ENCODE measurements at regions not wholly inside any gene's neighbourhood (a gene's known extent, or its start where the extent isn't known, plus 50 kb on each side); places are given as distances from the start of the nearest gene placed in this dataset.
"Not testable (repeated sequence)": the region's sequence is repeated elsewhere in the genome, so short reads cannot be mapped to it uniquely, and the experiment has no call there.

GRCh38 chr1:61028136-61028535 lies 54.2 kb upstream of the NFIA start:
- no peak for DNase-seq (ENCODE audit: low read depth)

DNA sequence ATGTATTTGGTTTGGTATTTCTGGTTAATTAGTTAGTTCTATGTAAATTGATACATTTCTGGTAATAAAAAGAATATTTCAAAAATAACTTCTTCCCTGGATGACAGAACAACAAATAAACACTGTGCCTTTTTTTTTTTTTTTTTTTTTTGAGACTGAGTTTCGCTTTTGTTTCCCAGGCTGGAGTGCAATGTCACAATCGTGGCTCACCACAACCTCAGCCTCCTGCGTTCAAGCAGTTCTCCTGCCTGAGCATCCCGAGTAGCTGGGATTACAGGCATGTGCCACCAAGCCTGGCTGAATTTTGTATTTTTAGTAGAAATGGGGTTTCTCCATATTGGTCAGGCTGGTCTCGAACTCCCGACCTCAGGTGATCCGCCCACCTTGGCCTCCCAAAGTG lies 64.3 kb upstream of the NFIA start:
- DNase-seq (ENCODE audit: low read depth): not testable (repeated sequence)

DNA sequence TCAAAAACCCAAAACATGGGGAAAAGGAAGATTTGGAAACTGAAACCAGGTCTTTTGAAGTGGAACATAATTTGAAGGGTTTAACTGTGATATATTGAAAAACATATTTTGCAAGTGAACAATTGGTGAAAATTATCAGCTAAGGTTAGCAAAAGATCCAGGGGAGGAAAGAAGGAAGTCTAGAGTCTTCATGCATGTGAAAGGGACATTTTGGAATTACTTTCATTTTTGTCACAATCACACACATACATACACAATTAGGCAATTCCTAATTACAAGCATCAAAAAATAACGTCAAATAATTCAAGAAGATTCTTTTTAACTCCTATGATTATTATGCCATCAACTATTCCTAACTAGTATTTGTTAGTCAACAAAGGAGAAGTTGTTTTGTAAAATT lies 64.7 kb upstream of the NFIA start:
- DNase-seq (ENCODE audit: low read depth): no peak

DNA sequence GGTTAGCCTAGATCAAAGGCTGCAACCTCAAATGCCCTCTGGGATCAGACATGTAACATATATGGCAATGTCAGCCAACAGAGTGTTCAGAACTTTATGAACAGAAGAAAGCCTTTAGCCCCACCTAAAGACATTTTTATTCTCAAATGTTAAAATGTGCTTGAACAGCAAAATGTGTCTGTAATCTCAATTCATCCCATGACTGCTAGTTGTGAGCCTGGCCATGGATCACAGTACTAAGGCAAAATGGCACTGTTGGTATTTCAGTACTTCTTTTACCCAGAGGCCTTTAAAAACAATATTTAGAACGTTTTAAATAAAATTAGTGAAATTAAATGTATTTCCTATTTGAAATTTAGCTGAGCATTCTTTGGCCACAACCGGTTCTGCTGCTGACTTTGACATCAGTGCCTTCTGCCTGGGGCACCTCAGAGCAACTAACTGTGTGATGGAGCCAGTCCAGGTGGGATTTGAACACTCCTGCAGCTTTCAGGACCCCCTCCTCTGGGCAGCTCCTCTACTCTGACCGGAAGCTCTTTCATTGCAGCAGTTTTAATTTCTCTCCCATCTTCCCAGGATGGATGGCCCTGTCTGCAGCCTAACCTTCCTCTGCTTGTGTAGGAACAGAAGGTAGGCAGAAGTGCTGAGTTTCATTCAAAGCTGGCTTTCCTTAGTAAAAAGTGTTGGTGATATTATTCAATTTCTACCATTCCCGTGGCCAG lies 68.3 kb upstream of the NFIA start:
- no peak for DNase-seq (ENCODE audit: low read depth)

DNA sequence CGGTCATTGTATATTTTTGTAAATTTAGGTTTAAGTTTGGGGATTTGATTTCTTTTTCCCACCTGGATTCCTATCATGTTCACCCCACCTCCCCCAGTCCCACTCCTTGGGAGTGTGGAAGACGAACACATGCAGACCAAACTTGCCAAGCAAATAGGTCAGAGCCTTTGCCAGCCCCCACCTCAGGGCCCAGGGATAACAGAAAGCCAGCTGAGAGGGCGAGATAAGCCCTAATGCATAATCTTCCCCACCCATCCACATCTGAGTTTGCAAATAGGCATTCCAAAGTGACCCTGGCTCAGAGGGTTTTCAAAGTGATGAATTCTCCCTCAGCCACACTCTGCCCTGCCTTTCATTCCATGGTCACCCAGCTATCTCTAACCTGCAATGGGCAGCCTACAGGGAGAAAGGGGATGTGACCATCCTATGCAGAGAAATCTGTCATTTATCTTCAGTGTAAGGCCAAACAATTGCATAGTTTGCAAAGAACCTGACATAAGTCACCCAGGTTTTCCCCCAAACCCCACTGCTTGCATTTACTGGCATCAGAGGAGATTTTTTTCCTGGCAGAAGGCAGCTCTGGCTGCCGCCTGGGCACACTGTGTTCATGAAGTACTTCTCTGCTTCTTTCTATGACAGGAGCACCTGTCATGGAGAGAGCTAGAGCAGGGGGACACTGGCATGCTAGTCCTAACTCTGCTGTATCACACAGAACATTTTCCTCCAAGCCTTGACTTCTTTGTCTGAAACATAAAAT lies 69.0 kb upstream of the NFIA start:
- DNase-seq (ENCODE audit: low read depth): no peak

- DNase-seq (ENCODE audit: low read depth): no peak
Observed at GRCh38 chr1:61012341-61012761, 70.0 kb upstream of the NFIA start.

GRCh38 chr1:61011561-61012263 lies 70.6 kb upstream of the NFIA start:
- DNase-seq (ENCODE audit: low read depth): no peak

DNA sequence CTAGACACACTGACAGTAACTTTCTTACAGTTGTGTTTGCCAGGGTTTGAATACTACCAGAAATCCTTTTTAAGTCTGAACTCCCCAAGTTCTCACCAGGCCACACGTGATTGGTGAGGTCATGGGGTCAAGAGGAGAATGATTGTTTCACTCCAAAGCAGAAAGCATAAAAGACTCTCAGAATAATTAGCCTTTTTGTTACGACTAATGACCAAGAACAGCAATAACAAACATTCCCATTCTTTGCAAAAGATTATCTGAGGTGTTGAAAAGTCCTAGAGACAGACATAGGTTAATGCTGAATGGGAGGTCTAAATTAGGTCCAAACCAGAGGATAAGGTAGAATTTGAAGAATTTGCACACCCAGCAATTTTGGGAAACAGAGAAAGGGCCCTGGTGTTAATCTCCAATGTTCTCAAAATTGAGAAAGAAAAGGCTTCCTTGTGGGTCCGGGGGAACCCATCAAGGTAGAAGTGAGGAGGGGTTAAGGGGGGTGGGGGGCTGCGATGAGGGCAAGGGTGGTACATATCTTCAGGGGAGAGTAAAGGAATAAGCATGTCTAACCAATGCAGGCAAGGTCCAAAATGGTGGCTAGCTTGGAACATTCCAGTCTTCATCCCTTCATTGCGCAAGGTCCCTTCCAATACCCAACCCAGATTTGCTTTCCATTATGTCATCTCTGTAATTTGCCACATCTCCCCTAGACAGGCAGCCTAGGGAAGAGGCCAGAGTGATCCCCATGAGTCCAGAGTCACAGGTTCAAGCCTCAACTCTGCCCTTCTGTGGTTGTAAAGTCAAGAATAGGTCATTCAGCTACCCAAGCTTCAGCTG lies 74.6 kb upstream of the NFIA start:
- DNase-seq (ENCODE audit: low read depth): no peak

DNA sequence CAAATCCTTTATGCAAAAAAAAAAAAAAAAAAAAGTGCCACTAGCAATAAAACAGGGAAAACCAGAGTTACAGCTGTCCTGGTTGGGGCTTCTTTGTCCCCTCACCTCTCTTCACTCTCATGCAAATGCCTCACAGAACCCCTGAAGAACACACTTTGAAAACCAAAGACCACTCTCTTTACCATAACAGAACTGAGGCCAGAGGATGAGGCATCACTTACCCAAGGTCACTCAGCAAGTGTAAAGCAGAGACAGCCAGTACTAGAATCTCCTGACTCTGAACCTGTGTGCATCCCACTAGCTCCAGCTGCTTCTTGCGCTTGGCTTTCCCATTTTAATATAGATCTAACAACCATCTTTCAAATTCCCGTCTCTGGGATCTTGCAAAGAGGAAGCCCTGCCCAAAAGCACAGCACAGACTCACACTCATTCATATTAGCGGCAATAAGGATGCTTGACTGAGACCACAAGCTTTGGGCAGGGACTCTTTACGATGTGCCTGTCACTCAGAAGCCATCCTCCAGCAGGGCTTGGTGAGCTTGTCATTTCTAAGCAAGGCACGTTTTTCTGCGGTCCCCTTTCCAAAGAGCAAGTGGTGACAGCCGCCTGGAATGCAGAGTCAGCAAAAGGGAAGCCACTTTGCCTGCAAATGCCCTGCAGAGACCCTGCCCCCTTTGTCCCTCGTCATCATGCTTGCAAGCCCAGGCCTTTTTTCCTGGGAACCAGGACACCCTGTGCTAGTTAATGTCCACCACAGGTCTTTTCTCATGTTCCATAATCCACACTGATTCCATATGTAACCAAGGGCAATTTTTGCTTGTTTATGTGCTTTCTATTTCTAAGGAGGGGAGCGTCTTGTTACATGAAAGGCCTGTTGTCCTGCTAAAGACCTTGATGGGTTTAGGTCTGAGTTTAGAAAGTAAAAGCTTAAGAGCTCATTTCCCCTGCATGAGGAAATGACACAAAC lies 76.5 kb upstream of the NFIA start:
- no peak for DNase-seq (ENCODE audit: low read depth)

DNA sequence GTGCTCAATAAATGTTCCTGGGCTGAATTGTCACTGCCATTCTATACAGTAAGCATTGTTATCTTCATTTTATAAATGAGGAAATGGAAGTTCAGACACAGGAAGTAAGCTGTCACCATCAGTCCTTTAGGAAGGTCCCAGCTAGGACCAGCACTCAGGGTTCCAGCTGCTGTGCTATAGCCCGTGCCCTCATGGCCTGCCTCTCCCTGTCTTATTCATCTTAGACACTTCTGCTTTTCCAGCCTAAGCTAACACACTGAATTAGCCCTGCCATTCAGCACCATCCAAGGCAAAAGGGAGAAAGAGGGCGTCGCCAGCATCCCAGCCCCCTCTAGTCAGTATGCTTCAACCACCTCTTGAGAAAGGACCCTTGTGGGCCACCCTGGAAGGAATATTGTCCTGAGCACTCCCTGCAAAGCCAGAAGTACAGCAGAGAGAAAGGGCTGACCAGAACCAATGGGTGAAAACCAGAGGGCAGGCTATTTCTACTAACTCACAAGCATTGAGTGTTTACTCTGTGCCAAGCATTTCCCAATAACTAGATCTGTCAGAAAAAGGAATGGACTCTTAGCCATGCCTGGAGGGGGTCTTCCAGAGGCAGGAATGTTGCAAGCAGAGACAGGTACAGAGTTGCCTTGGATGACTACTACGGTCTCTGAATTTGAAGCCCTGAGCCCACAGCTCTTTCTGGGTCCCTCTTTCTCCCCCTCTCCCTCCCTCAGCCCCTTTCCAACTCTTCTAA lies 77.9 kb upstream of the NFIA start:
- no peak for DNase-seq (ENCODE audit: low read depth)

DNA sequence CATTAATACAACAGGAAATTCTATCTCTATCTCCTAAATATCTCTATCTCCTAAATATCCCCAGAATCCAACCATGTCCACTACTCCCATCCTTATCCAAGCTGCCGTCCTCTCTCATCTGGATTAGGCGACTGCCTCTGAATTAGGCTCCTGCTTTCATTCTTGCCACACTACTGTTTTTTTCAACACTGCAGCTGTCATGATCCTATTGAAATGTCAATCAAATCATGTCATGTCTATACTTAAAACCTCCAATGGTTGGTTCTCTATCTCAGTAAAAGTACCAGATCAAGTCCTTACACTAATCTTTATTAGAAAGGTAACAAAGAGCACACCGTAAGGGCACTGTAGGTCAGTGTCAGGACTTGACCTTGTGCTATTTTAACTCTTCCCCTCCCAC lies 82.0 kb upstream of the NFIA start:
- no peak for DNase-seq (ENCODE audit: low read depth)

GRCh38 chr1:60998786-60999185 lies 83.6 kb upstream of the NFIA start:
- DNase-seq (ENCODE audit: low read depth): no peak

GRCh38 chr1:60994828-60995492 lies 87.4 kb upstream of the NFIA start:
- DNase-seq (ENCODE audit: low read depth): no peak

DNA sequence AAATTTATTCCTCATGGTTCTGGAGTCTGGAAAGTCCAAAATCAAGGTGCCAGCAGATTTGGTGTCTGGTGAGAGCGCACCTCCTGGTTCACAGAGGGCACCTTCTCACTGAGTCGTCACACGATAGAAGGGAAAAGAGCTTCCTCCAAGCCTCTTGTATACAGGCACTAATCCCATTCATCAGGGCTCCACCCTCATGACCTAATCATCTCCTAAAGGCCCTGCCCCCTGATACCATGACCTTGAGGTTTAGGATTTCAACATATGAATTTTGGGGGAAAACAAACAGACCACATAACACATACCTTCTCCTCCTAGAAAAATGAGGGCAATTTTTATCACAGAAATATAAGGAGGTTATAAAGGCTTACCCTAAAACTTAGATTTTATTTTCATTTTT lies 88.0 kb upstream of the NFIA start:
- no peak for DNase-seq (ENCODE audit: low read depth)

DNA sequence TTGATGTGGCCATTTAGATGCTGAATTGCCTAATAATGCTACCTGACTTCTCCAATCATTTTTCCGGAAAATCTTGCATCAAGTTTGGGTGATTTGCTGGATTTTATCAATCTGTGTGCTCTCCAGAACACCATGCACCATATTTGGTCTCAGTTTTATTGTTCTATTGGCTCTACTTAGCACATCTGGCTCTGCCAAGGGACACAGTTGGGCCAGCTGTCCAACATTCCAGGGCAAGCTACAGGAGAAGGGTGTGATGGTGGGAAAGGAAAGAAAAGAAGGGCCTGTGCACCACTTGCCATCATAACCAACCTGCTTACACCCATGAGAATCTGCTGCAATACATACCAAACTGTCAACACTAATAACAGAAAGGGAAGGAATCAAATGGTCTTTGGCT lies 90.2 kb upstream of the NFIA start:
- DNase-seq (ENCODE audit: low read depth): no peak

DNA sequence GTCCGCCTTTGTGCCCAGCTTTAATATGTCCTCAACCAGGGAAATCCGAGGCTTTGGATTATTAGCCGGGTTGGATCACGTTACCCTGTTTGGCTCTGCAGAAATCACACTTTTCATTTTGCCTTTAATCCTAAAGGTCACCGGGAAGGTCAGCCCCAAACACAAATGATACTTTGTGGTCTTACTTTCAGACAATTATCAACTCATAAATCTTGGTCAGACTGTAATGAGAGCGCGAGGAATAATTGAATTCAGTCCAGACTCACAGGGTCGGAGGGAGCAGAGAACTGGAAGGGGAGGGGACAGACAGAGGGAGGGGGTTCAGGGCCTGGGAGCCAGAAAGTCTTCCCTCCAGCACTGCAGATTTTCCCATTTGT lies 91.7 kb upstream of the NFIA start:
- DNase-seq (ENCODE audit: low read depth): no peak

DNA sequence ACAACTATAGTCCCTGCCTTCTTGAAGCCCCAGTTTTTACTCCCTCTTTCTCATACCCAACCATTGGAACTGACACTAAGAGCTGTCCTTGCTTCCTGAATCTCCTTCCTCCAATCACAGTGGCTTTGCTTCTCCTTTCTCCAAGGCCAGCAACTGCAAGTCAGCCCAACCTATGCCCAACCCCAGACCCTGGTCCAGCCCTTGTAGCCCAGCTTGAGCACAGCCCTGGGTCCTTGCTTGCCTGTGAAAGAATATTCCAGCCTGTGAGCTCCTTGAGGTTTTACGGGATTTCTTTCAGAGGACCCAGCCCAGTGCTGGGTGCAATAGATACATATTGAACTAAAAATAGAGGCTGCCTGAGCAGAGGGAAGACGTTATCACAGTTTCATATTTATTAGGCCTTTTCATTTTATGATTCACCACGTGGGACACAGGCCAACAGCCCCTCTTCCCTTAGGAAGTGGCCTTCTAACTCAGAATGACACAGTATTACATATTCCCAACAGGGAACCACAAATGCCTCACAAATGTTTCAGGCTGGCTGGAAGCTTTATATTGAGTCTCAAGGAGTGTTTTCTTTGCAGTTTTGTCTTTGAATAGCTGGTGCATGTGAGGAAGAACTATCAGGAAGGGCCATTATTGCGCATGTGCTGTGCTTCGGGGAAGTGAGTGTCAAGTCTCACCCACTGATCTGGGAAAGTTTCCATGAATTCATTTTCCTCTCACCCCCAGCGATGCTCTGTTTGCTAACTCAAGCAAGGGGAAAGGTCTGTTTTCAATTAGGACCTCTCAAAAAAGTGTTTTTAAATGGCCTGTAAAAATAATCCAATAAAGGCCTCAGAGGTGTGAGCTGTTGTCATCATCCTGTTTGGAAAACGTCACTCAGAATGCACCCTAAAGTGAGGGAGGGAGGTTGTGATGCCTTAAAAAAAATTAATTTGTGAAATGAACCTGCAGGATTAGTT lies 92.3 kb upstream of the NFIA start:
- DNase-seq (ENCODE audit: low read depth): peak; percentile 58

DNA sequence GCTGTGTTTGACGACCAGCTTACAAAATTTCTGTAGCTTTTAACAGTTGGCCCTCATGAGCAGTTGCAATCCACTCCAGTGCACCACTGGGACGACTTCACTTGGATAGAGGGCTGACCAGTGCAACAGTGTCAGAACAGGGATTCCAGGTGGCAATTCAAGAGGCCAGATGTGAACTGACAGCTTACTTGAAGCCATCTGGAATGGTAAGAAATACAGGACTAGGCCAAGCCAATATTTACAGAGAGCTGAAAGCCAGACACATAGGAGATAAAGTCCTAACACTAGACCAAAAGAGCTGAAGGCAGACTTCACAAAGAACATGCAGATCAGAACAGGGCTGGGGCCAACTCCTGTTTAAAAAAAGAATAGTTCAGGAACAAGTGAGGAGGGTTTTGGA lies 93.5 kb upstream of the NFIA start:
- DNase-seq (ENCODE audit: low read depth): no peak

DNA sequence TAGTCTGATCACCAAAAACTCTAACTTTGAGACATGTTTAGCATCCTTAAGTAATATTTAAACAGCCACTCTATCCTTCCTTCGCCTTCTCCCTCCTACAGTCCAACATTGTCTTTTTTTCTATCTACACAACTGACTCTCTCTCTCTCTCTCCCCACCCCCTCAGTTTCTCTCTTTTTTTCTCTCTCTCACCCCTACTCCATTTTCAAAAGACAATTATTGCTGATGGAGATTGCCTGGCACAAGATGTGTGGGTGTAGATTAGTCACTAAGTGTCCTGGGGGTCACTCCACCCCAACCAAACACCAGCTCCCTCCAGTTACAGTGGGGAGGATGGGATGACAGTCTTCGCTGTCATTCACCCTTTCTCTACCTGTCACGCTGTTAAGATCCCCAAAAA lies 94.5 kb upstream of the NFIA start:
- DNase-seq (ENCODE audit: low read depth): no peak

Data from GM04504 (cell line).